Right hindlimb (tissue), 1 donor: ENCODE measurements at regions not wholly inside any gene's neighbourhood (a gene's known extent, or its start where the extent isn't known, plus 50 kb on each side); places are given as distances from the start of the nearest gene placed in this dataset.

Experiments used
- DNase-seq: peaks from one replicate; pipeline ENCODE4 v3.0.0-alpha.2; 2018

DNA sequence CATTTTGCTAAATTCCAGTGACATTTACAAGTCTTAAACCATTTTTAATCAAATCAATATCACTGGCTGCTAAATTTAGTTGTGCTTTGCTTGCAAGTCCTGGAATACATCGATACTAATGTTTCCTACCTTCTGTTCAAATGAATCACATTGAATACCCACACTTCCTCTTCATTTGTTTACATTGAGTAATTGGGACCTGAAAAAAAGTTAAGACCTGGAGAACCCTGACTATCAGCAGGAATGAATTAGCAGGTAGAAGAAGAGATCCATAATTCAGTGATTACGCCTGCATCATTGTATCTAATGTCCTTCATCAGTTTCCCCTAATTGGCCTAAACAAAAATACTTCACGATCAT, 369.3 kb downstream of the ETNK1 start:
- no peak for DNase-seq

DNA sequence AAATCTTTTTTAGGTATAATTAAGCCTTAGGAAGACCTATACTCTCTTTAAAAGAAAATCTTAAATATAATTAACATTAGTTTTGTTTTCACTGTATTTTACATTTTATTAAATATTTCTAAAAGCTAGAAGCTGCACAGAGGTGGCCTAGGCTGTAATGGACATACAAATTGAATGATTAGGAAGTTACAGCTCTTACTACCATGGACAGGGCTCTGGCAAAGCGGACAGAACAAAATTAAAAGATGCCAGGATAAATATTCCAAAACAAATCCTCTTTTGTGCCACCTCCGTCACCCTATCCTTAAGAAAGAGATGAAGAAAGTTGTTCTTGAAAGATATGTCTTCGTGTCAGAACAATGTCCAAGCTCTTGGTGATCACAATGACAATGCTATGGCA, 376.5 kb downstream of the ETNK1 start:
- no peak for DNase-seq

DNA sequence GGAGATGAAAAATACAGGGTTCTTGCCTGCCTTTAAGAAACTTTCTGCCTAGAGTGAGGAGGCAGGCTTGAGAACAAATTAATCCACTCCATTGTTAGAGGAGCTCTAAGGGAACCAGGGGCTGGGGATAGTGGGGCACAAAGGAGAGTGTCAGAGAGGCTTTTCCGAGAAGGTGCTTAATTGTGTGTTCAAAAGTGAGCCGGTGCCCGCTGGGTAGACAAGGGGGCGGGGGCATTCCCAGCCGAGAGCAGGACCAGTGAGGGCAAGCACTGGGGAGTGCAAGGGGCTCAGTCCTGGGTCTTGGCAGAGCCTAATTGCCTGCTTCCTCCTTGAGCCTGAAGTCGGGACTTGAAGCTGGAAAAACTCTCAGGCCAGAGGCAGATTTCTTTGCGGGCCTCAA, 377.4 kb downstream of the ETNK1 start:
- DNase-seq = no peak

DNA sequence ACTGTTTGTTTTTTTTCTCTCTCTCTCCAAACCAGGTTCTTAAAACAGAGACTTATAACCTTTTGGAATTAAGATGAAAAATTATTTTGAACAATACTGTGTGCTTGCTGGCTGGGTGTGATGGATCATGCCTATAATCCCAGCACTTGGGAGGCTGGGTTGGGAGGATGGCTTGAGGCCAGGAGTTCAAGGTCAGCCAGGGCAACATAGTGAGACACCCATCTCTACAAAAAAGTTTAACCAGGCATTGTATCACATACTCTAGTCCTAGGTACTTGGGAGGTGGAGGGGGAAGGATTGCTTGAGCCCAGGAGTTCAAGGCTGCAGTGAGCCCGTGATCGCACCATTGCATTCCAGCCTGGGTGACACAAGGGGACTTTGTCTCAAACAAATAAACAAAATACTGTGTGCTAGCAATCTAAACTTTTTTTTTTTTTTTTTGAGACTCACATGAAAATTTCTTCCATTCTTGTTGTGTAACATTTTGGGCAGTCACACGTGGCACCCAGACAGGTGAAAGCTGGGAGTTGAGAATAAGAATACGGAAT, 379.6 kb downstream of the ETNK1 start:
- no peak for DNase-seq

GRCh38 chr12:23005387-23005786, 380.4 kb downstream of the ETNK1 start:
- DNase-seq = no peak

DNA sequence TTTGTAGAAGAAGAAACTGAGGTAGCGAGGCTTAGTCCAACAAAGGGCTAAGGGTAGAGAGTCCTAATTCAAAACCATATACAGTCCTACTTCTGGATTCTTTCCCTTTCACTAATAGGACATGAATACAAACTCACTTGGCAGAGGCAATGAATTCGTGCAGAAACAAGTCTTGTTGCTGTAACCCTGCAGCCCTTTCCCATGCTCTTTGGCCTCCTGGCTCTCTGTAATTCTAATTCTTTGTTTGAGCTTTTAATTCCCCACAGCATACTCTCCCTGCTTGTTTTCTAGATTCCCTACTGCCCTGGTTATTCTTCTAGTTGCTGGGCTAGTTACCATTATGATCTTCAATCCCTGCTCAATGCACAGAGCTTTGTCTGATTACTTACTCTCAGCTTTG, 381.4 kb downstream of the ETNK1 start:
- DNase-seq = no peak

GRCh38 chr12:23008623-23009022, 383.7 kb downstream of the ETNK1 start:
- peak; percentile 52 for DNase-seq

- DNase-seq = no peak
Measured at GRCh38 chr12:23014749-23015148, 389.8 kb downstream of the ETNK1 start.

- no peak for DNase-seq
Measured at GRCh38 chr12:23025372-23026016, 400.5 kb downstream of the ETNK1 start.

DNA sequence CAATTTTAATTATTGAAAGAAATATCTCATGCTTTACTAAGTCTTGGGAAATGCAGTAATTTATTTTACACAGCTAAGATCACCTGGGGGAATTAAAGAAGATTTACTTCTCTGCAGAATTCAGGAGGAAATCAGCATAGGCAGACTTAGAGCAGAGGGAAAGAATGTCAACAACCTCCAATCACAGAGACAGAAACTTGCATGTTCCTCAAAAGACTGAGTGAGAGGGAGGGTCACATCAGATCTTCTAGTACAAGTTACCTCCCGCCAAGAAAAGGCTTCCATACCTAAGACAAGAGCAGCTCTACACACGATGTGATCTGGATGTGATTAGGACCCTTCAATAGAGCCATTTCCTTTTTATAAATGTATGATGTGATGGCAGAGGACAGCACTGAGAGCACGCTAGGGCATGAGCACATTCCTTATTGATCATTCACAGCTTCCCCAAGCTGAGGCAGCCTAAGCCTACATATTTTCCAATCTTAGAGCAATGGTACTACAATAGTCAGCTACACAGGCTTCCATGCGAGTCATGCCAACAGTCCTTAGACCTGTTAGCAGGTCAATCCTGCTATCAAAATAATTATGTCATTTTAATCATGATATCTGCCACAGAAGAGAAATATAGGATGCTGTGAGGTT, 403.3 kb downstream of the ETNK1 start:
- DNase-seq = no peak

DNA sequence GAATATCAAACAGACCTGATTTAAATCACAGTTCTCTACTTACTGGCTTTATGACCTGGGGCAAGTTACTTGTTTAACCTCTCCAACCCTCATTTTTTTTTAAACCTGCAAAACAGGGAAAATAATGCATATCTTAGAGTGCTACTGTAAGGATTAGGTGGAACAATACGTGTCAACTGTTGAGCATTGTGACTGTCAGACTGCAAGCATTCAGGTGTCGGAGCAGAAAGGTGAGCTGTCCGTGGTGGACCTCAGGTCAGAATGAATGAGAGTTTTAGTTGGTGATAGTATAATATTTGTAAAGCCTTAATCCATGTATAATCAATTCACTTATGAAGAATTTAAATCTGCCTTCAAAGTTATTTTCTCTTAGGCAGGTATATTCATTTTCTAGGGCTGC, 404.2 kb downstream of the ETNK1 start:
- DNase-seq = no peak

DNA sequence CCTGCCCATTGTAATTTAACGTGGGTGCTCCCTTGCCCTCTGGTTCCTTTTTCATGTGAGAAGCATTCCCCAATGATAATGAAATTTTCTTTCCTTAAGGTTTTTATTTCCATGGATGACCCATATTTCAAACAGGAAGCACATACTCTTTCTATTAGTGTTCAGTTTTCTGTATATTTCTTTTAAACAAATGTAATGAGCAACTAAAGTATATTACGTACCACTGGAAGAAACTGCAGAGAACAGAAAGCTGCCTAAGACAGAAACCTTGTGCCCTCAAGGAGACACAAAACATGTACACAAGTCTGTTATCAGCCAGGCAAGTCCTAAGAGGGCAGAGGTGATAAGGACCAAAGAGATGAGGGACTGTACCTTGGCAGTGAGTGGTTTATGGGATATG, 414.9 kb downstream of the ETNK1 start:
- DNase-seq = no peak

GRCh38 chr12:23041774-23042173, 416.8 kb downstream of the ETNK1 start:
- DNase-seq = no peak

DNA sequence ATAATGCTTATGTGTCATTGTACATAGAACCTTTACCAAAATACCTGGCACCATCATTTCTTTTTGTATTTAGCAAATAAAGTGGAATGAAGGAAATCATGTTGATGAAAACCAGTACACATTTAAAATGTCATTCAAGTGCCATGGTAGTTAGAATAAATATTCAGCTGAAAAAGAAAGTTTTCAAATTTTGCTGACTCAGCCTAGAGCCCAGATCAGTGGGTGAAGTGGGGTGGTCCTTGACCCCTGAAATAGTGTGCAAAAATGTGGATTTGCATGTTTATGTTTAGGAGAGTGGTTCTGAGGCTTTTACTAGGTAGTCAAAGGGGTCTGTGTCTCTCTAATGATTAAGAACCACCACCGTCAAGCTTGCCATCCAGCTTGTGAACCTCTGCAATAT, 418.7 kb downstream of the ETNK1 start:
- no peak for DNase-seq

- no peak for DNase-seq
Measured at GRCh38 chr12:23049180-23049579, 424.2 kb downstream of the ETNK1 start.

DNA sequence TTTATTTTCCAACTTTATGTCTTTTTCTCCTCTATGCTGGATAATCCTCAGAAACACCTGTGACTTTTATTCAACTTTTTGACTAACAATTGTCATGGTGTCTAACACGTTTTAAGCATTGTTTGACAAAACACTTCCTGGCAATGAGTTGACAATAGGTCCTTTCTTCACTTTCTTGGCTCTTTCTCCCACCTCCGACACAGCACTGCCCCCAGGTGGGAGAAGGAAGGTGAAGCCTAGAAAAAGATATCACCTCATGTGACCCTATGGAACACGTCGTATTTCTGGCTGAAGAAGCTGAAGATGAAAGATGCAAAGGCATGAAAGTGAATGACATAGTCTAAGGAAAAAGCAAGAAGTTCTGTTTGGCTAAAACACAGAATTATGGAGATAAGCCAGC, 430.0 kb downstream of the ETNK1 start:
- no peak for DNase-seq

GRCh38 chr12:23057571-23057970, 432.6 kb downstream of the ETNK1 start:
- no peak for DNase-seq

DNA sequence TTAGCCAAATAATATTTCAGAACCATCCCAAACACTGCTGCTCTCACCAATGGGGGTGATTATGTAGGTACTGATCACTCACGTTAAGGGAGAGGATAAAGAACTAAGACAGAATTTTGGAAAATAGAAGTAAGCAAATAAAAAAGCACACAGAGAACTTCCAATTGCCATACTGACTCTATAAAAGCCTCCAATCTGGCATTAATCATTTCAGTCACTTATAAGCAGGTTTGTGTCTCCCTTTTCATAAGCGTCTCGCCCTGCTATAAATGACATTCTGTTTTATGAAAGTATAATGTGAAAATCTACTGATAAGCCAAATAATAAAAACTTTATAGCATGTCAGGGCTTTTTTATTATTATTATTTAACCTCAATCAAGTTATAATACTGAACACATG, 435.2 kb downstream of the ETNK1 start:
- no peak for DNase-seq

GRCh38 chr12:23063206-23063605, 438.2 kb downstream of the ETNK1 start:
- no peak for DNase-seq

GRCh38 chr12:23066095-23066494, 441.1 kb downstream of the ETNK1 start:
- no peak for DNase-seq

GRCh38 chr12:23083267-23083666, 458.3 kb downstream of the ETNK1 start:
- no peak for DNase-seq

DNA sequence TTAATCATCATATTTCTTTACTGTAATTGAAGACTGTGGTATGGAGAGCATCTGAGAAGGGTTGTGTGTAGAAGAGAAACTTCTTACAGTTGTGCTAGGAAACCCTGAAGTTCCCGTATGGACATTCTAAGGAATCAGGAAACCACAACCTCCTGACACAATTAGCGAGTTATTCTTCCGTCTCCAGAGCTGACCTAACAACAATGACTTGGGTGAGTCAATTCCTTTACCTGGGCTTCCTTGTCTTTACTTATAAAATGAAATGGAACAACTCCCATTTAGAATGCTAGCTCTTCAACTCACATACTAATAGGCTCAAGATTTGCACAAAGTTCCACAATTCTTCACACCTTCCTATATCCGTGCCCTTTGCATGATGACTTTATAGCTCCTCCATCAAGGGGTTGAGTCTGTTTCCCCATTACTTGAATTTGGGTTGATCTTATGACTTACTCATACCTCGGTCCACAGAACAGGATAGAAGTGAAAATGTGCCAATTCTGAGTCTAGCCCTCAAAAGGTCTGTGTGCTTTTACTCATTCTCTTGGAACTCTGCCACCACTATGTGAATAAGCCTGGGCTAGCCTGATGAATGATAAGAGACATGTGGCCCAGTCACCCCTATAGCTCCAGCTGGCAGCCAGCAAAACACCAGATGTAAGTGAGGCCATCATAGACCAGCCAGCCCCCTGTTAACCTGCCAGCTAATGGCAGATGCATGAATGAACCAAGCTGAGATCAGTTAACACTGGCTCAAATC, 459.4 kb downstream of the ETNK1 start:
- DNase-seq = no peak

- no peak for DNase-seq
Measured at GRCh38 chr12:23088594-23088993, 463.6 kb downstream of the ETNK1 start.

- no peak for DNase-seq
Measured at GRCh38 chr12:23093488-23093887, 468.5 kb downstream of the ETNK1 start.
